ENCODE measurements at regions not wholly inside any gene's neighbourhood (a gene's known extent, or its start where the extent isn't known, plus 50 kb on each side); places are given as distances from the start of the nearest gene placed in this dataset.
"Not testable (repeated sequence)": the region's sequence is repeated elsewhere in the genome, so short reads cannot be mapped to it uniquely, and the experiment has no call there.

- DNase-seq (ENCODE audit: low spot score), result no peak
These were observed 55.3 kb upstream of the NOL4 start for GRCh38 chr18:34280000-34280399.

GRCh38 chr18:34280653-34281052 lies 55.9 kb upstream of the NOL4 start:
- no peak for DNase-seq (ENCODE audit: low spot score)

- DNase-seq (ENCODE audit: low spot score), result no peak
These were observed 56.6 kb upstream of the NOL4 start for GRCh38 chr18:34281290-34281689.

- no peak for DNase-seq (ENCODE audit: low spot score)
These were observed 57.0 kb upstream of the NOL4 start for GRCh38 chr18:34281722-34282121.

- no peak for DNase-seq (ENCODE audit: low spot score)
These were observed 58.8 kb upstream of the NOL4 start for GRCh38 chr18:34283506-34283905.

- no peak for DNase-seq (ENCODE audit: low spot score)
These were observed 63.1 kb upstream of the NOL4 start for GRCh38 chr18:34287825-34288224.

- DNase-seq (ENCODE audit: low spot score), result no peak
These were observed 67.9 kb upstream of the NOL4 start for GRCh38 chr18:34292594-34292993.

- no peak for DNase-seq (ENCODE audit: low spot score)
These were observed 72.6 kb upstream of the NOL4 start for GRCh38 chr18:34297287-34297686.

- DNase-seq (ENCODE audit: low spot score), result no peak
These were observed 75.1 kb upstream of the NOL4 start for GRCh38 chr18:34299828-34300227.

GRCh38 chr18:34311468-34311867 lies 86.8 kb upstream of the NOL4 start:
- no peak for DNase-seq (ENCODE audit: low spot score)

GRCh38 chr18:34314847-34315246 lies 90.1 kb upstream of the NOL4 start:
- no peak for DNase-seq (ENCODE audit: low spot score)

GRCh38 chr18:34315591-34316352 lies 91.1 kb upstream of the NOL4 start:
- DNase-seq (ENCODE audit: low spot score), result no peak

- no peak for DNase-seq (ENCODE audit: low spot score)
These were observed 95.6 kb upstream of the NOL4 start for GRCh38 chr18:34320267-34320666.

GRCh38 chr18:34321066-34321465 lies 96.4 kb upstream of the NOL4 start:
- DNase-seq (ENCODE audit: low spot score), result no peak

GRCh38 chr18:34322365-34323289 lies 97.9 kb upstream of the NOL4 start:
- DNase-seq (ENCODE audit: low spot score), result no peak

GRCh38 chr18:34329840-34330239 lies 105.1 kb upstream of the NOL4 start:
- DNase-seq (ENCODE audit: low spot score), result no peak

- DNase-seq (ENCODE audit: low spot score), result no peak
These were observed 105.6 kb upstream of the NOL4 start for GRCh38 chr18:34330308-34330707.

GRCh38 chr18:34330907-34331306 lies 106.2 kb upstream of the NOL4 start:
- DNase-seq (ENCODE audit: low spot score), result not testable (repeated sequence)

GRCh38 chr18:34331343-34331742 lies 106.6 kb upstream of the NOL4 start:
- not testable (repeated sequence) for DNase-seq (ENCODE audit: low spot score)

- no peak for DNase-seq (ENCODE audit: low spot score)
These were observed 114.4 kb upstream of the NOL4 start for GRCh38 chr18:34339155-34339554.

- no peak for DNase-seq (ENCODE audit: low spot score)
These were observed 118.2 kb upstream of the NOL4 start for GRCh38 chr18:34342960-34343359.

GRCh38 chr18:34345738-34346137 lies 121.0 kb upstream of the NOL4 start:
- DNase-seq (ENCODE audit: low spot score), result no peak

GRCh38 chr18:34350778-34351177 lies 126.1 kb upstream of the NOL4 start:
- DNase-seq (ENCODE audit: low spot score), result no peak
